ENCODE measurements at regions not wholly inside any gene's neighbourhood (a gene's known extent, or its start where the extent isn't known, plus 50 kb on each side); places are given as distances from the start of the nearest gene placed in this dataset.

GRCh38 chr12:30428098-30428497 lies 267.6 kb downstream of the IPO8 start:
- DNase-seq = no peak

GRCh38 chr12:30427555-30427954 lies 268.1 kb downstream of the IPO8 start:
- DNase-seq = no peak

- DNase-seq = no peak
Observed at GRCh38 chr12:30425445-30425844, 270.2 kb downstream of the IPO8 start.

- no peak for DNase-seq
Observed at GRCh38 chr12:30423330-30423729, 272.3 kb downstream of the IPO8 start.

- no peak for DNase-seq
Observed at GRCh38 chr12:30422844-30423243, 272.8 kb downstream of the IPO8 start.

GRCh38 chr12:30420561-30420960 lies 275.1 kb downstream of the IPO8 start:
- DNase-seq = peak; percentile 27

GRCh38 chr12:30417697-30418231 lies 277.9 kb downstream of the IPO8 start:
- peak; percentile 94 for DNase-seq

- DNase-seq = no peak
Observed at GRCh38 chr12:30416631-30417030, 279.0 kb downstream of the IPO8 start.

GRCh38 chr12:30415777-30416176 lies 279.9 kb downstream of the IPO8 start:
- no peak for DNase-seq

GRCh38 chr12:30414507-30414906 lies 281.2 kb downstream of the IPO8 start:
- DNase-seq = no peak

GRCh38 chr12:30400349-30400748 lies 295.3 kb downstream of the IPO8 start:
- no peak for DNase-seq

GRCh38 chr12:30399859-30400258 lies 295.8 kb downstream of the IPO8 start:
- no peak for DNase-seq

- DNase-seq = no peak
Observed at GRCh38 chr12:30396576-30396975, 299.1 kb downstream of the IPO8 start.

GRCh38 chr12:30395190-30395589 lies 300.5 kb downstream of the IPO8 start:
- no peak for DNase-seq

- DNase-seq = no peak
Observed at GRCh38 chr12:30391766-30392366, 303.8 kb downstream of the IPO8 start.

GRCh38 chr12:30385706-30386105 lies 310.0 kb downstream of the IPO8 start:
- no peak for DNase-seq

GRCh38 chr12:30384976-30385375 lies 310.7 kb downstream of the IPO8 start:
- DNase-seq = no peak

- DNase-seq = no peak
Observed at GRCh38 chr12:30378307-30378706, 317.4 kb downstream of the IPO8 start.

- DNase-seq = no peak
Observed at GRCh38 chr12:30364822-30365221, 330.8 kb downstream of the IPO8 start.

GRCh38 chr12:30361145-30361544 lies 334.5 kb downstream of the IPO8 start:
- no peak for DNase-seq

GRCh38 chr12:30358671-30359070 lies 337.0 kb downstream of the IPO8 start:
- no peak for DNase-seq

GRCh38 chr12:30357766-30358490 lies 337.7 kb downstream of the IPO8 start:
- DNase-seq = no peak

- no peak for DNase-seq
Observed at GRCh38 chr12:30345744-30346471, 349.8 kb downstream of the IPO8 start.

- no peak for DNase-seq
Observed at GRCh38 chr12:30330565-30330964, 365.1 kb downstream of the IPO8 start.

Measured in fibroblast of upper back skin (primary cell).